AG09319 (cell line): ENCODE measurements at regions not wholly inside any gene's neighbourhood (a gene's known extent, or its start where the extent isn't known, plus 50 kb on each side); places are given as distances from the start of the nearest gene placed in this dataset.

Experiments
- DNase-seq: peaks from one replicate; pipeline ENCODE4 v3.0.0-alpha.2; 2010; ENCODE audit warnings: low read depth; ENCODE audit errors: extremely low read depth
- CTCF ChIP-seq: IDR thresholded peaks from 2 replicates; pipeline ENCODE4 v1.5.1; 2011; ENCODE audit warnings: low read depth, mild to moderate bottlenecking, inconsistent platforms, low read length, moderate library complexity

- TF ChIP-seq CTCF, result peak; percentile 53
- peak; percentile 63 for DNase-seq
Observed at GRCh38 chr9:12884736-12885395, 110.0 kb downstream of the LURAP1L start.

- TF ChIP-seq CTCF, result no peak
- DNase-seq, result no peak
Observed at GRCh38 chr9:12889402-12890106, 114.7 kb downstream of the LURAP1L start.

GRCh38 chr9:12891588-12891987 lies 116.8 kb downstream of the LURAP1L start:
- no peak for DNase-seq
- no peak for TF ChIP-seq CTCF

GRCh38 chr9:12903316-12903715 lies 128.5 kb downstream of the LURAP1L start:
- DNase-seq, result no peak
- TF ChIP-seq CTCF, result no peak

- DNase-seq, result no peak
- TF ChIP-seq CTCF, result no peak
Observed at GRCh38 chr9:12904261-12905000, 129.6 kb downstream of the LURAP1L start.

GRCh38 chr9:12906646-12907045 lies 131.8 kb downstream of the LURAP1L start:
- DNase-seq, result peak; percentile 8
- no peak for TF ChIP-seq CTCF

GRCh38 chr9:12908895-12909294 lies 134.1 kb downstream of the LURAP1L start:
- no peak for TF ChIP-seq CTCF
- no peak for DNase-seq
